Epidermal melanocyte (primary cell): ENCODE measurements at regions not wholly inside any gene's neighbourhood (a gene's known extent, or its start where the extent isn't known, plus 50 kb on each side); places are given as distances from the start of the nearest gene placed in this dataset.

ENCODE experiments used
- DNase-seq: peaks from one replicate; pipeline ENCODE4 v3.0.0; 2011; ENCODE audit warnings: low spot score; ENCODE audit not compliant: insufficient read length

- DNase-seq, result no peak
Measured at GRCh38 chr11:123304828-123305466, 109.9 kb upstream of the CLMP start.

DNA sequence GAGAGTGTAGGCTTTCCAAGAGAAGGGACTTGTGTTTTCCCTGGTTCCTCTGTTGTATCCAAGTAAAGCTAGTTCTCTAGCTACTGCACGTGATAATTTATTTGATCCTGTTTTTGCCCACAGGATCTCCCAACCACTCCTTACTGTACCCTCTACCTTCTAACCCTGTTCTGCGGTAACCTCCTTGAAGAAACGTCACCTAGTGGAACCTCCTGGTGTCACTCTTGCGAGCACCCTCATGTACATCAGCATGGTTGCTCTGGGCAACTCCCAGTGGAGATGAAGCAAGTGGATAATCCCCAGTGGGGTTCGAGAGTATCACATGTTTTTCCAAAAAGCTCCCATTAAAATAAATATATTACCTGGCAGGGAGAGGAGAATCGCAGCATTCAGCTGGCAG lies 108.9 kb upstream of the CLMP start:
- DNase-seq, result no peak

DNA sequence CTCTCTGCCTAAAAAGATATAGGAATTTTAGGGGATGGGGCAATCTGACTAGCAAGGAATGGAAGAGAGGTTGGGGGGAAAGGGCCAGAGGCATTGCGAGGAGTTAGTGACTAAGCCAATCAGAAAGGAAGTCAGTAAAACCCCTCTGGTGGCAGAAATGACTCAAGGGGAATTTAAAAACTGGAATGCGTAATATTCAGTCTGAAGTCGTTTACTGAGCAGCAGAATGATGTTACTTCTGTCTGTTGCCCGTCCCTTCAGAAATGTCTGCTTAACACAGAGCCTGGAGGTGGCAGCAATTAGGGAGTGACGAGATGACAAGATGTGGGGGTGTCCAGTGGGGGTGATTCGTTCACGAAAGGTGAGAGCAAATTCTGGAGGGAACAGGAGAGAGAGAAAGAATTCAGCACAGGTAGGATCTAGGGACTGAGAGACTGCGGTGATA lies 107.7 kb upstream of the CLMP start:
- DNase-seq, result no peak

- DNase-seq, result peak; percentile 43
Measured at GRCh38 chr11:123301696-123302400, 106.8 kb upstream of the CLMP start.

GRCh38 chr11:123301013-123301591 lies 106.1 kb upstream of the CLMP start:
- DNase-seq, result no peak

DNA sequence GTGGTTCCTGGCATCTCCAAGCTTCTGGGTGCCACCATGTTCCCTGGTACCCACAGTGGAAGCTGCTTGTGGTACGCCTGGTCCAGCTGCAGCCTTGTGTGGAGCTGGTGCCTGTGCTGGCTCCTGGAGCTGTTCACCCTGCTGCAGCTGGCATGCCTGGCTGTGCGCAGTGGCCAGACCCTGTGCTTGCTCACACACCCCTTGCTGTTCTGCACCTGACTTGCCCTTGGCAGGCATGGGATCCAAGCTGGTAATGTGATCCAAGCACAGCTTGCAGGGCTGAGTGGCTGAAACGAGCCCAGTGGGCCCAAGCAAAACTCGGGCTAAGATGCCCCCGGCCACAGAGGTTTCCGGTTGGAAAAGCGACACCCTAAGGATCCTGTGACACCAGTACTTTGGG lies 104.7 kb upstream of the CLMP start:
- no peak for DNase-seq

GRCh38 chr11:123298488-123299447 lies 103.7 kb upstream of the CLMP start:
- no peak for DNase-seq

GRCh38 chr11:123292647-123293046 lies 97.6 kb upstream of the CLMP start:
- DNase-seq, result no peak

GRCh38 chr11:123291201-123291869 lies 96.3 kb upstream of the CLMP start:
- no peak for DNase-seq

GRCh38 chr11:123286761-123287160 lies 91.7 kb upstream of the CLMP start:
- DNase-seq, result no peak

DNA sequence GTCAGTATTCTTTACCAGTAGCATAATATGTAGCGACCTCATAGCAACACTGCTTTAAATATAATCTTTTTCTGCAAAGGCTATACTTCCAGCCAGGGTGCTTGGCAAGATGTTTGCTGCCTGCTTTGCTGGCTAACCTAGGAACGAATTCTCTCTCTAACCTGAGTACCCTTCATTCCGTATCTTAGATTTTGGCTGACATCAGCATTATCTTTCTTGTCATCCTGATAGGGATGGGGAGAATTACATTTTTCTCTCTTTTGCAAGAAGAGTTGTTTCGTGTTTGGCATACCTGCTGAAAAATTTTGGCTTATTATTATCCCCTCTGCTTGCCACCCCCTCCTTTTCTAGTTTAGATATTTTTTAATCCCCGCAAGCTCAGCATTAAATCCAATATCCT lies 91.2 kb upstream of the CLMP start:
- DNase-seq, result no peak

DNA sequence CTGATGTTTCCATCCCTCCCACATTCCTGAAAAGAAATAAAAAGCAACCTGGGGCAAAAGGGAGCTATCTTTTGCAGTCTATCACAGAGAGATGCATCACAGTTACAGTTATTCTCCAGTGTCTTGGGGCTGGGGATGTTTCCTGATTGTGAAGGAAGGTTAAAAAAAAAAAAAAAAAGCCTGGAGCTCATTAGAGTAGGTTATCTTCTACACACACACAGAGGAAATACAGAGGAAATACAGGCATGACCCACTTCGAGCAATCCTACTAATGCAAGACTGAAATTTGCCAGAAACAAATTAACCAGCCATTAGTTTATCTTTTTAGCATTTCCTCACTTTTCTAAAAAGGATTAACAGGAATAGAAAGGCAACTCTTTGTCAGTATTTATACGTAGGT lies 89.4 kb upstream of the CLMP start:
- no peak for DNase-seq

- DNase-seq, result no peak
Measured at GRCh38 chr11:123282597-123282996, 87.5 kb upstream of the CLMP start.

GRCh38 chr11:123273616-123274015 lies 78.6 kb upstream of the CLMP start:
- no peak for DNase-seq

DNA sequence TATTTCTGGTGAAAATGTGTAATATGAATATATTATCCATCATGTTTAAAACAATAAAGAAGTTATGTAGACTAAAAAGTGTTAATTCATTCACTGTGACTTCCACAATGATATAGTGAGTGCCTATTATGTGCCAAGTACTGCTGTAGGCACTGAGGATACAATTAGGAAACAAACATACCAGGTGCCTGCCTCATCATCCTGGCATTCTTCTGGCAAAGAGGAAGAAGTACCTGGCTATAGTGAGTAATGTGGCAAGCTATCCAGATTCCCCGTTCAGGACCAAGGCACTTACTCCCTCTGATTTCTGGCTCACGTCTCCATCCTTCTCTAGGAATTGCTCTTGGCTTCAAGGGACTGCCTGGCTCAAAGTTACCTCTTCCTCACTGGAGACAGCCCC lies 77.5 kb upstream of the CLMP start:
- no peak for DNase-seq

GRCh38 chr11:123268156-123268555 lies 73.1 kb upstream of the CLMP start:
- DNase-seq, result no peak

DNA sequence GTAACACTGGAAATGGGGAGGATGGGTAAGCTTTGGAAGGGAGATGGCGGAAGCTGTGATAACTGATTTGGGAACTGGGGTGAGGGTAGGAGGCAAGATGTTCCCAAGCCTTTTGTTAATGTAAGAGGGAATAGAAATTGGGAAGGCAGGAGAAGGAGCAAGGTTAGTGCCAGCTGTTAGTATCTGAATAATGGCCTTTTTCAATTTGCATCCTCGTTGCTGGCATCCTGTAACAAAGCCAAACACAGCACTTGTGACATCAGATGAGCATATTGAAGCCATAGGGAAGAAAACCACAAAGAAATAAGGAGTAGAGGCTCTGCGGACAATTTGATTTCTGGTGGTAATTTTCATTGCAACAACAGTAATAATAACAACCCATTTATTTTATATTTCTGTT lies 70.9 kb upstream of the CLMP start:
- DNase-seq, result no peak

DNA sequence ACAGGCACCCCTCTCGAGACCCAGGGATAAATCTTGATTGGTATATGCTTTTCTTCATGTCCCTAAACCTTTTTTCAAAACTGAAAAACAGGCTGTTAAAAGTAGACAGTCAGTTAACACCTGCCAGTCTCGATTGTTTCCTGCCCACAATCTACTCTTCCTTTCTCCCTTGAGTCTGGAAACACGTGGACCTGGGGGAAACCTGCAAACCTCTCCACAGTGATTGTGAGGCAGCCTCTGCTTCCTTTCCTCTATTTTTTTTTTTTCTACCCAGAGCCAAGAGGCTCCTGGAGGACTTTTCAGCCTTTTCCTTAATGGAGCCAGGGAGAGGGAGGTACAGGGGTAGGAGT lies 69.4 kb upstream of the CLMP start:
- no peak for DNase-seq

DNA sequence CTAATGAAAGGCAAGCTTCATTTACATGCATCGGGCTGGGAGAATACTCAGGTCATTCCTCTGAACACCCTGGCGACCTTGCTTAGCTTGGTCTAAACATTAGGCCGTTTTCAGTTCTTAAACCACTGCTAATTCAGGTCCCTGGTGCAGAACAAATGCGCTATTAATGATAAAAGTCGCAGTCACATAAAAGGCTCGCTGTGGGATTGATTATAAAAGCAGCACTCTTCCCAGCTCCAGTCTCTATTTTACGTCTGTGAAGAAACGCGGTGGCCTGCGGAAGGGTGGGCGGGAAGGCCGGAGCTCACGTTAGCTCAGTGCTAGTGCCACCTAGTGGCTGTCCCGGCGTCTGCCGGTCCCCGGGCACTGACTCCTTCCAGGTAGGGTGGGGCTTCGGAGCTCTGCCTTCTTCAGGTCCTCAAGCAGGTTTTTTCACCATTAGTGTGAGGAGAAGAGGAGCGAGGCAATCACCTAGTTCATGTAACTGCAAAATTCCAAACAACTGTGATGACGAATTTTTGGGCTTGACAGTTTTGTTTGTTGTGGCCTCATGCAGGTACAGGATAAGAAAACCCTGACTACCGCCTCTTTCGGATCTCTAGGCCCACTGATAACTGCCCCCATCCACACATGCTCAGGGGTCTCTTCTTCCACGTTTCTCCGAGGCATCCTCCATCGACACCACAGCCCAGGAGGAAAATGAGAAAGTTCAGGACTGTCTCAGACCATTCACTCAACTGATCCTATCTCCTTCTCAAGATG lies 66.5 kb upstream of the CLMP start:
- peak; percentile 70 for DNase-seq

GRCh38 chr11:123260511-123261211 lies 65.6 kb upstream of the CLMP start:
- no peak for DNase-seq
